ENCODE measurements at regions not wholly inside any gene's neighbourhood (a gene's known extent, or its start where the extent isn't known, plus 50 kb on each side); places are given as distances from the start of the nearest gene placed in this dataset.

DNA sequence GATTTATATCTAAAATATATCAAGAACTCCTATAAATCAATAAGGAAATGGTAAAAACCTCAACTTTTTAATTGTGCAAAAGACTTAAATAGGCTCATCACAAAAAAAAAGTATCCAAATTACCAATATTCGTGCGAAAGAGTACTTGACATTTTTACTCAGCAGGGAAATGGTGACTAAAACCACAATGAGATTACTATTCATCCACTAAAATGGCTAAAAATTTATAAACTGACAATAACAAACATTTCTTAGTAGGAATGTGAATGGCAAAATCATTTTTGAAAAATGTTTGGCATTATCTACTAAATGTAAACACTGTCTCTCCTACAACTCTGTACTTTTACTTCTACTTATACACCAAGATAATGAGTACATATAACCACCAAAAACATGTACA is 184.8 kb upstream of the RND3 start:
- no peak overlapping the region for H2BK5ac ChIP-seq (ENCODE audit: insufficient read length, low read length)
- no peak overlapping the region for H3K14ac ChIP-seq (ENCODE audit: insufficient read depth, low read length)
- H2BK20ac ChIP-seq (ENCODE audit: low read depth, low read length, poor library complexity, severe bottlenecking): no peak overlapping the region
- H4K5ac ChIP-seq (ENCODE audit: insufficient read length, low read depth, low read length): no peak overlapping the region
- no peaks in the 10 kb centered on the region for H3K9me3 ChIP-seq (ENCODE audit: control insufficient read depth, low read depth, low read length)
- H2BK15ac ChIP-seq (ENCODE audit: low read depth, low read length): no peak overlapping the region
- no peak overlapping the region for H4K91ac ChIP-seq (ENCODE audit: insufficient read length, low read depth, low read length)
- H2BK120ac ChIP-seq (ENCODE audit: low read depth, low read length, poor library complexity, severe bottlenecking): no peak overlapping the region
- H3K4me1 Mint-ChIP-seq: peaks cover 9 to 10% of the 10 kb centered on the region in 2 experiments
- no peak for DNase-seq
- no peak overlapping the region for H3K27ac ChIP-seq (ENCODE audit: insufficient read length, low read depth, low read length)
- H3K4me2 ChIP-seq (ENCODE audit: insufficient read depth, insufficient read length, low read length): no peak overlapping the region
- no peak overlapping the region for H3K23ac ChIP-seq (ENCODE audit: insufficient read length, low read depth, low read length)
- no peaks in the 10 kb centered on the region for H3K23me2 ChIP-seq (ENCODE audit: insufficient read length, low read depth, low read length, poor library complexity, severe bottlenecking)
- no CpG with 5 or more reads among the region's 2 CpGs for WGBS (ENCODE audit: extremely low coverage, insufficient read length, low lambda C conversion rate)
- H3K56ac ChIP-seq (ENCODE audit: insufficient read length, low read depth, low read length): no peak overlapping the region
- peaks cover 0 to 10% (median 0%) of the 10 kb centered on the region in 3 experiments; a peak in 5 of 7 replicates for H3K36me3 Mint-ChIP-seq (ENCODE audit: insufficient read depth in 1 of 3, low read depth in 3 of 3)
- H3K27me3 ChIP-seq (ENCODE audit: insufficient read depth, low read length): no peaks in the 10 kb centered on the region
- H4K8ac ChIP-seq (replicated peaks; ENCODE audit: insufficient read length, low read depth, low read length): no peak overlapping the region
- no peak overlapping the region for H2AFZ ChIP-seq (ENCODE audit: low read length)
- no peak overlapping the region for H2AK5ac ChIP-seq (ENCODE audit: insufficient read length, low read length)
- H2BK12ac ChIP-seq (ENCODE audit: insufficient read length, low read depth, low read length): no peak overlapping the region
- H3K4ac ChIP-seq (ENCODE audit: low read depth, low read length): no peak overlapping the region
- no peaks in the 10 kb centered on the region for H3K79me1 ChIP-seq (ENCODE audit: insufficient read depth, low read depth, low read length, poor library complexity, severe bottlenecking)
- H3K9me3 Mint-ChIP-seq: peaks cover 0 to 10% of the 10 kb centered on the region in 2 experiments; a peak in 3 of 5 replicates
- H3K4me3 Mint-ChIP-seq: no peak overlapping the region
- TF ChIP-seq, protein P1, sequence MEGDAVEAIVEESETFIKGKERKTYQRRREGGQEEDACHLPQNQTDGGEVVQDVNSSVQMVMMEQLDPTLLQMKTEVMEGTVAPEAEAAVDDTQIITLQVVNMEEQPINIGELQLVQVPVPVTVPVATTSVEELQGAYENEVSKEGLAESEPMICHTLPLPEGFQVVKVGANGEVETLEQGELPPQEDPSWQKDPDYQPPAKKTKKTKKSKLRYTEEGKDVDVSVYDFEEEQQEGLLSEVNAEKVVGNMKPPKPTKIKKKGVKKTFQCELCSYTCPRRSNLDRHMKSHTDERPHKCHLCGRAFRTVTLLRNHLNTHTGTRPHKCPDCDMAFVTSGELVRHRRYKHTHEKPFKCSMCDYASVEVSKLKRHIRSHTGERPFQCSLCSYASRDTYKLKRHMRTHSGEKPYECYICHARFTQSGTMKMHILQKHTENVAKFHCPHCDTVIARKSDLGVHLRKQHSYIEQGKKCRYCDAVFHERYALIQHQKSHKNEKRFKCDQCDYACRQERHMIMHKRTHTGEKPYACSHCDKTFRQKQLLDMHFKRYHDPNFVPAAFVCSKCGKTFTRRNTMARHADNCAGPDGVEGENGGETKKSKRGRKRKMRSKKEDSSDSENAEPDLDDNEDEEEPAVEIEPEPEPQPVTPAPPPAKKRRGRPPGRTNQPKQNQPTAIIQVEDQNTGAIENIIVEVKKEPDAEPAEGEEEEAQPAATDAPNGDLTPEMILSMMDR (conservative IDR thresholded peaks at IDR 0.05): no peak
- no peaks in the 10 kb centered on the region for H3K27me3 Mint-ChIP-seq (ENCODE audit: low read depth)
- H3K18ac ChIP-seq (ENCODE audit: insufficient read length, low read depth, low read length): no peak overlapping the region
- no peaks in the 10 kb centered on the region for H4K20me1 ChIP-seq (ENCODE audit: control insufficient read depth, insufficient read depth, insufficient read length)
- H3K9ac ChIP-seq (ENCODE audit: extremely low read depth, insufficient read length, low read length): no peak overlapping the region
- no peaks in the 10 kb centered on the region for H3K79me2 ChIP-seq (ENCODE audit: insufficient read depth, low read length)
- H3T11ph ChIP-seq (ENCODE audit: low read length): no peak overlapping the region
- no peak overlapping the region for H3K27ac Mint-ChIP-seq
- H3K4me1 ChIP-seq (ENCODE audit: insufficient read depth, low read length): peaks cover 4% of the 10 kb centered on the region; the same call in 1 of the 2 replicates

Data from H9 (cell line).